ENCODE measurements at regions not wholly inside any gene's neighbourhood (a gene's known extent, or its start where the extent isn't known, plus 50 kb on each side); places are given as distances from the start of the nearest gene placed in this dataset.
A peak's percentile ranks its signal among the peaks of the same experiment; 100 is the strongest.
"Not testable (repeated sequence)": the region's sequence is repeated elsewhere in the genome, so short reads cannot be mapped to it uniquely, and the experiment has no call there.

GRCh38 chr9:94033383-94033782 is 50.9 kb upstream of the PTPDC1 start:
- DNase-seq (ENCODE audit: low read depth in 2 of 2): no peak

GRCh38 chr9:94031946-94032345 is 52.3 kb upstream of the PTPDC1 start:
- no peak for DNase-seq (ENCODE audit: low read depth in 2 of 2)

- no peak for DNase-seq (ENCODE audit: low read depth in 2 of 2)
Measured at GRCh38 chr9:94031380-94031779, 52.9 kb upstream of the PTPDC1 start.

- DNase-seq (ENCODE audit: low read depth in 2 of 2): peak; percentile 44 to 45
Measured at GRCh38 chr9:94030318-94031179, 53.7 kb upstream of the PTPDC1 start.

- DNase-seq (ENCODE audit: low read depth in 2 of 2): no peak
Measured at GRCh38 chr9:94029932-94030317, 54.3 kb upstream of the PTPDC1 start.

GRCh38 chr9:94026816-94027215 is 57.4 kb upstream of the PTPDC1 start:
- DNase-seq (ENCODE audit: low read depth in 2 of 2): no peak

GRCh38 chr9:94022476-94022875 is 61.8 kb upstream of the PTPDC1 start:
- not testable (repeated sequence) for DNase-seq (ENCODE audit: low read depth in 2 of 2)

GRCh38 chr9:94020836-94021235 is 63.4 kb upstream of the PTPDC1 start:
- DNase-seq (ENCODE audit: low read depth in 2 of 2): not testable (repeated sequence)

- DNase-seq (ENCODE audit: low read depth in 2 of 2): peak in 1 of 2 experiments; percentile 22
Measured at GRCh38 chr9:94018628-94019027, 63.5 kb upstream of the BARX1 start.

GRCh38 chr9:94017939-94018531 is 62.9 kb upstream of the BARX1 start:
- DNase-seq (ENCODE audit: low read depth in 2 of 2): no peak

- DNase-seq (ENCODE audit: low read depth in 2 of 2): no peak
Measured at GRCh38 chr9:94016744-94017143, 61.6 kb upstream of the BARX1 start.

- no peak for DNase-seq (ENCODE audit: low read depth in 2 of 2)
Measured at GRCh38 chr9:94014920-94015319, 59.8 kb upstream of the BARX1 start.

- DNase-seq (ENCODE audit: low read depth in 2 of 2): no peak
Measured at GRCh38 chr9:94014066-94014654, 59.0 kb upstream of the BARX1 start.

- no peak for DNase-seq (ENCODE audit: low read depth in 2 of 2)
Measured at GRCh38 chr9:94010980-94011533, 55.9 kb upstream of the BARX1 start.

GRCh38 chr9:94005272-94005901 is 50.2 kb upstream of the BARX1 start:
- DNase-seq (ENCODE audit: low read depth in 2 of 2): no peak
